22Rv1 (cell line): ENCODE measurements at regions not wholly inside any gene's neighbourhood (a gene's known extent, or its start where the extent isn't known, plus 50 kb on each side); places are given as distances from the start of the nearest gene placed in this dataset.

Experiments
- CTCF ChIP-seq: fragments of 450-650 bp; IDR thresholded peaks from 2 replicates; pipeline ENCODE4 v1.5.1; 2017; ENCODE audit warnings: mild to moderate bottlenecking
- ZFX ChIP-seq: fragments of 450-650 bp; IDR thresholded peaks from 2 replicates; pipeline ENCODE4 v1.6.1; 2017; ENCODE audit warnings: antibody characterized with exemption, borderline replicate concordance

GRCh38 chr2:49369650-49370049, 215.3 kb upstream of the FSHR start:
- TF ChIP-seq CTCF = no peak
- TF ChIP-seq ZFX = no peak
